GM12891 (cell line): ENCODE measurements at regions not wholly inside any gene's neighbourhood (a gene's known extent, or its start where the extent isn't known, plus 50 kb on each side); places are given as distances from the start of the nearest gene placed in this dataset.
"Not testable (repeated sequence)": the region's sequence is repeated elsewhere in the genome, so short reads cannot be mapped to it uniquely, and the experiment has no call there.

Experiments used
- POLR2A ChIP-seq: IDR thresholded peaks from 2 replicates; pipeline ENCODE4 v1.6.1; 2011; ENCODE audit warnings: low read depth, low read length, control low read depth
- POLR2AphosphoS5 ChIP-seq: IDR thresholded peaks from 2 replicates; pipeline ENCODE4 v1.6.1; 2011; ENCODE audit warnings: low read depth, low read length, control low read depth
- TAF1 ChIP-seq: IDR thresholded peaks from 2 replicates; pipeline ENCODE4 v1.6.1; 2011; ENCODE audit warnings: low read depth, low read length, control low read depth

DNA sequence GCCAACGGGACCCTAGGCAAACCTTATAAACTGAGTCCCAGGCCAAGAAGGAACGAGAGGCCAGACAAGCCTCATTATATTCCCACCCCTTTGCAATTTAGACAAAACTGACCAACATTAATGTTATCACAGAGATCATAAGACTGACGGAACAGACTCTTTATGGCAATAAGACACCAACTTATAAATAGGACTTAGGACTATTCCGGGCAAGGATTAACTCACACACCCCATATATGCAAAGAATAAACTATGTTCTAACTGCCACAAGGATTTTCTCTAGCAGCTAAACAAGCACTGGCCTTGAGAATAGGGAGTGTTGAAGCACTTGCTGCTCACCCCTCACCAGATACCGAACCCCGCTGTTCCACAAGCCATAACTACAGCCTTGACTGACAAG, 91.1 kb upstream of the FCGR1A start:
- TF ChIP-seq POLR2AphosphoS5, POLR2A, TAF1: not testable (repeated sequence)
